HG03571 (cell line): ENCODE measurements at regions not wholly inside any gene's neighbourhood (a gene's known extent, or its start where the extent isn't known, plus 50 kb on each side); places are given as distances from the start of the nearest gene placed in this dataset.

Experiments used
- ATAC-seq: cut with Tn5 transposase; IDR thresholded peaks from one replicate; pipeline ENCODE4 v1.9.1; 2021; ENCODE audit not compliant: unreplicated experiment

DNA sequence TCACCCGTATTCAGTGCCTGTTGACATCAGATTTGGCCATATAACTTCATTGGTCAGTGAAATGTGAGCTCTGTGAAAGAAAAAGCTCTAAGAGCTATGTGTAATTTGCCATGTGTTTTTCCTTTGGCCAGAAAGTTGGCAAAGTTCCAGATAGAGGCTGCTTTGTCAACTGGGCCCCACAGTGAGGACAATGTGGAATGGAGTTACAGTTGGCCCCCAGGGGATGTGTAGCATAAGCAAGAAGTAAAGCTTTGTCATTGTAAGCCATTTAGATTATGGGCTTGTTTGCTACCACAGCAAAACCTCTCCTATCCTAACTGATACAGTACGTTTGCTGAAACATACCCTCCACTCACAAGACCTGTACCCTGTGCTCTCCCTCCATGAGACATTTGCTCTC is 119.1 kb upstream of the HABP2 start:
- no peak for ATAC-seq

DNA sequence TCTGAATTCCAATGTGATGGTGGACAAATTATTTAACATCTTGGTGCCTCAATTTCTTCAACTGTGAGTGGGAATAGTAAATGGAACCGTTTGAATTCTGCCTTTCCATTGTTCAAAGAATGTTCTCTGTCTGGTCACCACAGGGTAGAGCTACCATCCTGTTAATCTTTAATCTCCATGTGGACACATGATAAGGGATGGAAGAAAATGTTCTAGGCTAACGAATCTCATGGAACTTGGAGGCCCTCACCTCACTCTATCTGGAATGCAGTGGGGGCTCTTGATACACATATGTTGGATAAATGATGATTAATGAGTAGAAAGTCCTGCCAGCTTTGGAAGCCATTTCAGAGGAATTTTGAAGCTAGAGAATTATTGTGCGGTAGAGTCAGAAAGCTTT is 118.5 kb upstream of the HABP2 start:
- no peak for ATAC-seq

DNA sequence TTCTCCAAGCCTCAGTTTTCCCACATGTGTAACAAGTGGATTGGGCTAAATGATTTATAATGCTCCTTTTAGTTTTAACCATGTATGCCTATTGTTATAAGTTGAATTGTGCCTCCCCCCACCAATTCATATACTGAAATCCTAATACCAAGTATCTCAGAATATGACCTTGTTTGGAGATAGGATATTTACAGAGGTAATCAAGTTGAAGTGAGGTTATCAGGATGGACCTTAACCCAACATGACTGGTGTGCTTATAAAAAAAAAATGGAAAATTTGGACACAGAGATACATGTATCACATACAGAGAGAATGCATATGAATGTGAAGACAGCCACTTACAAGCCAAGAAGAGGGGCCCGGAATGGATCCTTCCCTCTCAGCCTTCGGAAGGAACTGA is 117.9 kb upstream of the HABP2 start:
- ATAC-seq, result no peak

DNA sequence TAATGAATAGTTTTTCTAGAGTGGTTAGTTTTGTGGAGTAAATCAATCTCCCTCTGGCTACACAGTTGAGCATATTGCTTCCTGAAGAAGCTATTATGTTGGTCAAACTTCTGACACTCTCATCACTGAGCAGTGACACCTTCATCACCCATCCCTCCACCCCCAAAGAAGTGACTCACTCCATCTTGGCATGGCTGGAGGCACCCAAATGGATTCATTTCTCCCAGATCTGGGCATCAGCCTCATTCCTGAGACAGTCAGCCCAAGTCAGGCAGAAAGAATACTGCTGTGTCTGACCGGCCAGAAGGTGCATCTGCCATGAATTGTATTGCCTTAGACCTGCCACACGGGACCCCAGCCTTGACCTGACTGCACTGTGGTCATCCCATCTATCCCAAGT is 117.0 kb upstream of the HABP2 start:
- ATAC-seq, result no peak

DNA sequence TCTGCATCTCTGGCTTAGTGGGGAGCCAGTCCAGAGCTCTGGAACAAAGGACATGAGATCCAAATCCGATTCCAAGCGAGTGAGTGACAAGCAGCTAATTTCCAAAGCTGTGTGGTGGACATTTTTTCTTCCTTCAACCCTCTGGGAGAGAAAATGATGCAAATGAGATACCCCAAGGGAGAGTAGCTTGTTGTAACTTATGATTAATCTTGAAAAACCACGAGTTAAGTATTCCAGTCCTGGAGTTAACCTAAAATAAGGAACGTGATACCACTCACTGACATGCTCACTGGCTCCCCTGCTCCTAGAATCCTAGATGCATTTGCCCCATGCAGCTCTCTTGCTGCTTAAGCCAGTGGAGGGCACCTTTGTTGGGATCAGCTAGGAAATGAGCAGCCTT is 116.0 kb upstream of the HABP2 start:
- ATAC-seq, result no peak

DNA sequence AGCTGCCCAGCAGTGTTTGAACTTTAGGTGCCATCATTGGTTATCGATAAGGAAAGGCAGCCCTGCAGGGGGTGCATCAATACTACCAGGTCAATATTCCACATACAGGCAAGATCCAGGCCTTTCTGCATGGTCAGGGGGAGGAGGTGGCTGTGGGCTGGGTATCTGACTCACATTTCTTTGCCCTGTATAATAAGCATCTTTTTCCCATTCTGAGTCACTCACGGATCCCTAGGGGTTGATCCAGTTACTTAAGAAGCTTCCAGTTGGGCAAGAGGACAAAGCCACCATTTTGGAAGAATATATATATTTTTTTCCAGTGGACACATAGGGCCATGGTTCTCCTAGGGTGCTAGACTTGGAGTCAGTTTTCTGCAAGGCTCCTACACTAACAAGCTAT is 114.2 kb upstream of the HABP2 start:
- ATAC-seq, result no peak

DNA sequence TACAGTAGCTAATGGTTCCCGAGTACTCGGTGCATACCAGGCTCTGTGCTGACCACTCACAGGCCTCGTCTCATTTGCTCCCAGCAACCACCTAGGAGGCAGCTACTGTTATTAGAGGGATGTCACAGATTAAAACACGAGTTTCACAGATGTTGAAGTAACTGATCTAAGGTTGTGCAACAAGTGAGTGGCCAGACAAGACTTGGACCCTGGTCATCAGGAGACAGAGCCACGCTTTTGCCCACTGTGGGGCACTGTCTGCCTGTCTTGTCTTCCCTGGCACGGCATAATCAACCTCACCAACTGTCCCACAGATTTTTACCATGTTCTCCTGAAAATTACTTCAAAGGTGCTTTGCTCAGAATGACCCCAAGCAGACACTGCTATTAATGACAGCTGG is 111.6 kb upstream of the HABP2 start:
- ATAC-seq, result no peak

DNA sequence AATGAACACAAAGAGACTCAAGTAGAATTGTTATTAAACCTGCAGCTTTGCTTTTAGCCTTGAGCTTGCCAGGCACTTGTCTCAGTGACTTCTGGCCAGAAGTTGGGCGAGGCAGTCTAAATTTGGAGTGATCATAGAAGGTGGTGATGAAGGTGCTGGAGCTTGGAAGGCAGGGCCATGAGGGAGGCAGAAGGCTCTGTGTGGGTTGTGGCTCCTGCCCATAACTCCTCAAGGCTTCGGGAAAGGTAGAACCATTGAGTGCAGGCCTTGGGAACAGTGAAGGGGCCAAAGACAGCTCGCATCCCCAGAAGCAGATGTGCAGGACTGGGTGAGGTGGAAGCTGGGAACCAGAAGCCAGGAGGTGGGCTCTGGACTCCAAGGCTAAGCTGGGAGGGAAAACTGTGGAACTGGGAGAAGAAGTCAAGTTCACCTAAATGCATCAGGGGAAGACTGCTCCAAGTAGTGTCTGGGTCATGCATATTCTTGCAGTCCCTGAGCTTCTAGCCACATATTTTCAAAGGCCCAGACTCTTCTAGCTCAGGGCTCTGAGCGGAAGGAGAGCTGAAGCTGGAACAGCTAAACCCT is 111.1 kb upstream of the HABP2 start:
- ATAC-seq, result no peak

DNA sequence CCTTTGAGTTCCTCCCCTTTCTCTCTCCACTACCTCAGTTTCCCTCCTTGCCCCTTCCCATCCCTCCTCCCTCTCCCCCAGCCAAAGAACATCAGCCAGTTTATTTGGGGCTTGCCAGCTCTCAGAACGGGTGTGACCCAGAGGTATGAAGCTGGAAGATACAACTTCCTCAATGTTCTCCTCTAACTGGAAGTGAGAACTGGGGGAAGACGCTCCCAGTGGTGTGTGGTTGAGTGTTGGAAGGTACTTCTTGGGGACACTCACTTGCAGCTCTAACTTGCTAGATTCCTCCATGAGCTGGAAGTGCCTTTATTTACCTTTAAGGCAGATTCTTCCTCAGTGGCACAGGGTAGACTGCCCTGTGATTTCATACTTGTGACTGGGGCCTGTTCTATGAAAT is 110.5 kb upstream of the HABP2 start:
- no peak for ATAC-seq

DNA sequence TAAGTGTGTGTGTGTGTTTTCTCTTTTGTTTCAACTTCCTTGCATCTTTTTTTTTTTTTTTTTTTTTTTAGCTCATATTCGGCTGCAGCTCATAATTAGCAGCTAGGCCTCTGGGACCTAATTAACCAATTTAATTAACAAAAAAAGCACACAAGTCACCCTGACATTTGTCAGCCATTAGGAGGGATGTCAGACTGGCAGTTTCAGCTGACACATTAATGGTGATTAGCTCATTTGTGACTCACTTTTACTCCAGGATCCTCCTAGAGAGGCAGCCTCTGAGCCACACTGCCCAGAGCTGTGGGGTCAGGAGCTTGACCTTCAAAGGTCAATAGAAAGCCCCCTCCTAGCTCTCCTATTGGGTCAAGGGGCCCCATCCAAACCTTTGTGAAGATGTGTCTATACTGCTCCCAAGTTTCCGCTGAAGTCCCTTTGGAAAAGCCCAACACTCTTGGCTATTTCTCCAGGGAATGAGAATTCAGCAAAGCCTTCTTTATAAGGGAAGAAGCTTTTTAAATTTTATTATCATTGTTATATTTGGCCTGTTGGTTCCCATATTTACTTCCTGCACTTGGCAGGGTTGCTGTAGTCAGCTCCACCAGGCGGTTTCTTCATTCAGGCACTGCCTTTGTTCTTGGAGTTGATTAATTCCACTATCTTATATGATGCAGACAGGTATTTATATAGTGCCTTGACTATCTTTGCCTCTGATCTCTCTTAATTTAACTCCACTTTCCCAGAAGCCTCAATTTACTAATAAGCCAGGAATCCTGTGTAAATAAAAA is 109.5 kb upstream of the HABP2 start:
- no peak for ATAC-seq

DNA sequence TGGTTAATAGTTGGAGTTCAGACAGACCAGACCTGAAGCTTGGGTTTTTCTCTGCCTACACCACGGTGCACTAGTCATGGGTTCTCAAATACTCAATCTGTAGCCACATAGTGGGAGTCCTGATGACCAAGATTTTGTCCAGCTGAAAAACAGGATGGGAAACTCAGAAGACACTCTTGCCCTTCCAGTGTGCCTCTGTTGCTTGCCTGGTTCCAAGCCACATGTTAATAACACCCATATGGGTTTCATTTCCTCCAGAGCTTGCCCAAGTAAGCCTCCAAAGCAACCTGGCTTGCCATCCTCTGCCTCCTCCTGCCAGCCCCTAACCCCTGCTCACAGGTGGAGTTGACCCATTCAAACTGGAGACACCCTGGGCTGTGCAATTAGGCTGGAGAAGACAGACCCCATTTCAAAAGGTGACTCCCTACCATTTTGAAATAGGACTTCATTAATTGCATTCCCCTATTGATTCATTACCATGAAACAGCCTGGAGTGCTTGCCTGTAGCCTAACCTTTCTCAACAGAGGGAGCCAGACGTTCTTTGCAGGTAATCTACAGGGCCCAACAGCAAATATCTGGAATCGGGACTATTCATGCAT is 108.0 kb upstream of the HABP2 start:
- ATAC-seq, result no peak

DNA sequence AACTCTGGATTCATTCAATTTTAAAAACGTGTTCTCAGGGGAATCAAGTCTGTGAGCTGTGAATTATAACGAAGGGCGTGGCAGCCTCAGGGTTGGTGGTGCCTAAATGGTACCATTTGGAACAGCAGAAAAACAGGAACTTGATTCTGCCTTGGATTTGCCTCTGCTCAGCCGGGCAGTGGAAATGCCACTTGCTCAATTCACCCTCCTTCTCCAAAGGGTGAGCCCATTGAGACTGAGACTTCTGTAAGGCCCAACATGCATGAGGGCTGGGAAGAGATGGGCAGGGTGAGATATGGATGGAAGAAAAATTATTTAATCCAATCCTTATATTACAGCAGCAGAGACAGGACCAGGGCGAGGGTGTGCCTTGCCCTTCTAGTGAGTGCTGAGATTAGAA is 107.1 kb upstream of the HABP2 start:
- ATAC-seq, result no peak

DNA sequence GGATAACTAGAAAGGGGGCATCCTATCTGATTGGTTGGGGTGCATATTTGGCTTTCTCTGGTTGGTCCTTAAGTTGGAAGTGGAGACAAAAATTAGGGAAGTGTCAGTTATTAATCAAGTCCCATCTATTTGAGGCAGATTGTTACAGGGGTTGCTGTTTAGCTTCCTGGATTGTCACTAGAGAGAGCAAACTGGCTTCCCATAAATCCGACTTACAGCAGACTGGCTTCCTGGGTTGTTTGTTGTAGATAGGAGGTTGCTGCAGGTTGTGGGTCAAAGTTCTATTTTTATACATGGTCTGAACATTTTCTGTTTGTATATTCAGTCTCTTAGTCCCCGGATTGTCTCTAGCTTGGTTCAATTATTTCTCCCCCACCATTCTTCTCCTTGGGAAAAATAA is 106.1 kb upstream of the HABP2 start:
- ATAC-seq, result no peak

DNA sequence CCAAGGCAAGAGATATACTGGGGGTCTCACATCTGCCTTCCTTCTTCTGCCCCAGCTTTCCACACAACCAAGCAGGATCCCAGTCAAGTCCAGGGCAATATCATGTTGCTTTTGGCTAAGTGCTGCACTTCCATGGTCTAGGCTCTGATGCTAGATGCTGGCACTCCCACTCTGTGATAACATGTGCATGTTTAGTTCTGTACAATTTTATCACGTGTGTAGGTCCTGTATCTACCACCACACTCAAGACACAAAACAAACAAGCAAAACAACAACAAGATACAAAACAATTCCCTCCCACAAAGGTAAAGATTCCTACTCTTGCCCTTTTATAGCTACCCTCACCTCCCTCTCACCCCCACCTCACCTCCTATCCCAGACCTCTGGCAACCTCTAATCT is 105.6 kb upstream of the HABP2 start:
- no peak for ATAC-seq

DNA sequence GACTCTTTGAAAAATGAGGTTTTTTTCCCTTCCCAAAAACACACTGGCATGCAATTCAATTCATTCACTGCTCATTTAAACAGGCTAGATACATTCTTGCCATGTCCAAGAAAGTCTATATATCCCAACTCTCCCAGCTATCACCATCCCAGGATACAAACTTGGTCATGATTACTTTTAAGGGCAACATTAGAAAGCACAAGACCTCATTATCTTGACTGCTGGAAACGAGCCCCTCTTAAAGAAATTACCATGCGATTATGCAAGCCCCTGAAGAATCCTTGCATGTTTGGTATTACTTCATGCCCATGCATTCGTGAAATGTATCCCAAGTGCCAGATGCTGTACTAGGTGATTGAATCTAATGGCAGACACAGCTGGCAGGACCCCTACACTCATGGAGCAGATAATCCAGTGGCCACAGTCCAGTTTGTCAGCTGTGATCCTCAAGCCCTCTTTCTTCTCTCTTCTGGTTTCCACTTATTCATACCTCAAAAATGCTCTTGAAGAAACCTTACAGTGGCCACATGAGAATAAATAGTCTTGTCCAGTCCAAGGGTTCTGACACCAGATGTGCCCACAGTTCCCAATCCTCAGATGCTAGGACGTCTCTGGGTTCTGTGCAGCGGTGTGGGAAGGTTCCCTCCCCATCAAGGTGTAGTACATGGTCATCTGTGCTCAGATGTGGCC is 103.7 kb upstream of the HABP2 start:
- no peak for ATAC-seq

DNA sequence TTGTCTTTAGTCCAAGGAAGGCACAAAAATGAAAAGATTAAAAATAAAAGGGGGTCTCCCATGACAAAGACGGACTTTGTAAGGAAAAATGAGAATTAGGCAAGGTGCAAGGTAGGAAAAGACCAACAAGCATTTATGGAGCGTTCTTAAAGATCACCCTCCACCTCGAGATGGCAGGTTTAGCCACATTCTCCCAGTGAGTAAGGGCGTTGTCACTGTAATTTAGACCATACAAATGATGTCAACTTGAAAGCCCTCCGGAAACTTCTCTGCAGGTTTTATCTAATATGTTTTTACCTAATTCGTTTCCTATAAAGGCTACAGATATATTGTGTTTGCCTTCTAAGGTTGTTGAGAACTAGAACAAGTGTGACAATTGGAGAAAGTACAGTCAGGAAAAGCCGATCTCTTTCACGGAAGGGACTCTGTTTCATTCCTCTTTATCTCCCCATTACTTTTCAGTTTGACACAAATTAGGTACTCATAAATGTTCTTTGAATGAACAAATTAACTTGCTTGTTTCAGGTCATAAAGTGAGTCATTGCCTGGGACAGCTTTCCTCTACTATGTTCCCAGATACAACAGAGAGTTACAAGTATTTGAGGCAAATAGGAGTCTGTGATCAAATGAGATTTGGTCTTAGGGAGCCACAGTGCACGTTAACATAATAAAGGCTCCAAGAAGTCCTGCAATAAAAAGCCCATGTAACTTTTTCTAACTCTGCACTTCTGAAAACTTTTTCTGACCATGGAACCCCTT is 102.6 kb upstream of the HABP2 start:
- ATAC-seq, result no peak

DNA sequence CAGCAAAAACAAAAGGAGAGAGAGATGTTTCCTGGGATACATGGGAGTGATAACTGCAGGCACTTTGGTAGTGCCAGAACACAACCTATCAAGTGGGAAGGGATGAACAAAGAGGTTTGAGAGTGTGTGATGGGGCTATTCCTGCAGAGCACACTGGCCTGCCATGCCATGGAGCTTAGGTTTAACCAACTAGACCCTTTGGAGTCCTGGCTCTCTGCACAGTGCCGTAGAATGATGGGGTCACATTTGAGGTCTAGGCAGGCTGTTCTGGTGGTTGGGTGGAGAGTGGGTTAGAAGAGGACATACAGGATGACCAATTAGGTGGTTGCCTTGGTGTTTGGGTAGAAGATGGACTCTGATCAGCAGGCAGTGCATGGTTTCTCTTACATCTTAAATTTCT is 101.9 kb upstream of the HABP2 start:
- no peak for ATAC-seq

DNA sequence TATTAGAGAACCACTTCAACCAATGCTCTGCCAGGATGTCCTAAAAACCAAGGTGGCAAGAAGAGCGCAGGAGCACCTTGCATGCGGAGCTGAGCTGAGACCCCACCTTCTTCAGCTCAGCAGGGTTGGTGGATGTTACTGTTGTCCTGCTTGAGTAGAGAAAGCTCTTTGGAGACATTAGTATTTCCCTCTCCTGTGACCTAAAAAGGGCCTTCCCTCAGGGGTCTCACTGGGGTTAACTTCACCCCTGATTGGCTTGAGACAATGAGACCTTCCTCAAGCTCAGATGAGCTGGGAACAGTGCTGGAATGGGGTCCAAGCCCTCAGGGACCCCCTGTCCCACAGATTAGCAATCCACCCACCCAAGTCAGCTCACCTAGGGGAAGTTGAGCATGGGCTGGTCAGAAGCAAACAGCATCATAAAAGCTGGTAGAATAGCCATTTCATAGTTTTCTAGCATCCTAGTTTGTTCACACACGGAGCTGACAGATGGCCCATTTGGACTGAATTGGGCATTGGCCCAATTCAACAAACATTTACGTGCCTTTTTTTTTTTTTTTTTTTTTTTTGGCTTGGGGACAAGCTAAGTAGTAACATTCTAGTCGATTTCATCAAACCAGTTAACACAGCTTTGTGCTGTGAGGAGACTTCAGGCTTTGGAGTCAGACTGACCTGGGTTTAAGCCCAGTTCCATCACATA is 100.6 kb upstream of the HABP2 start:
- no peak for ATAC-seq

DNA sequence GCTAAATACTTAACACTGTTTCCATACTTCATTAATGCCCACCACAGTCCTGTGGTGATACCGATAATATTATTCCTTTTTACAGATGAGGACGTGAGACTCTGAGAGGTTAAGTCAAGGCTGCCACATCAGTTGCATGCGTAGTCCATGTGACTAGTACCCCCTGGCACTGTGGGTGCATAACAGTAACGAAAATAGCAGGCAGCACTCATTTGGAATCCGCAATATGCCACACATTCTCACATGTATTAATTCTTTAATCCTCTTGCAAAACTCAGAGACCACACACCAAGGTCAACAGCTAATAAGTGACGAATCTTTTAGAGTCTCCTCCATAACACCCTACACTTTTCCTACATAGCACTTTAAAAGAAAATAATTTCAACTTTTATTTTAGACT is 99.5 kb upstream of the HABP2 start:
- no peak for ATAC-seq

DNA sequence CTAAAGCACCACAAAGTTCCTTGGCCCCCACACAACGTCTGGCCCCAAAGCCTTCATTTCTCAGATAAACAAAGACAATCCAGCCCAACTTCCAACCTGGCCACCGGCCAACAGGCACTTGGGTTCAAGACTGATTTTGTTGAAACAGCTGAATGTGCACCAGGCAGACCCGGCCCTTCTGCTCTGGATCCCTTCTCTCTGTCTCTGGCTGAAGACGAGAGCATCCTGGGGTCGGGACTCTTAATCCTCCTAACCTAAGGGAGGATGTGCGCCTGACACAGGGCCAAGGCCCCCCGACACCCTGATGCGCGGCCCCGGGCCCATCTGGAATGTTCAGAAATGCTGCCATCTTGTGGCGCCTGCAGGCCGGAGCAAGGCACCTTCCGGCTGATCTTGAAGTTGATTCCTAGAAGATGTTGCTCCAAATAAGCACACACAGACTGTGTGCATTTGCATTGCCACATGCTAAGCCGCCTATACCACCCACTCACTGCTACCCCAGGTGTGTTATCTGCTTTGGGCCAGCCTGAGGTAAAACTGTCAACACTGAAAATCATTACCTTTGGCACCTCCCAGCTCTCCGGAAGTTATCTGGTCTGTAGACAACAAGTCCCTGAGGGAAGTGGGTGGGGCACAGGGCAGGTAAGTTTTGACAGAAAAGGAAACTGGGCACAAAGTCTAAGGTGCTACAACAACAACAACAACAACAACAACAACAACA is 98.4 kb upstream of the HABP2 start:
- no peak for ATAC-seq
